GM12878 (cell line): ENCODE measurements at regions not wholly inside any gene's neighbourhood (a gene's known extent, or its start where the extent isn't known, plus 50 kb on each side); places are given as distances from the start of the nearest gene placed in this dataset.
A peak's percentile ranks its signal among the peaks of the same experiment; 100 is the strongest.

Experiments
- ATAC-seq: fragments of 200-7000 bp; cut with Tn5 transposase; 3 replicates; pipeline ENCODE4 v1.9.1; 2020; ENCODE audit warnings: mild to moderate bottlenecking, moderate library complexity
- BruUV-seq: library from RNA; stranded (reverse); fragments of 400-500 nt; replicated peaks from 2 replicates; lab custom pipeline; 2021; lab: Mats Ljungman, UMichigan
- CTCF ChIA-PET: fragments of 300-600 bp; sonication (Branson Sonifier 250); formaldehyde crosslinking; extraction: SDS; loops from one replicate; lab custom pipeline; 2021; ENCODE audit warnings: inconsistent platforms; lab: Yijun Ruan, JAX
- POLR2A ChIA-PET: fragments of 350-600 bp; formaldehyde crosslinking; extraction: SDS; loops from one replicate; lab custom pipeline; 2021; ENCODE audit warnings: inconsistent platforms; lab: Charles Lee
- RAD21 ChIA-PET: fragments of 300-600 bp; sonication (Branson Sonifier 250); formaldehyde crosslinking; loops from one replicate; lab custom pipeline; 2023; ENCODE audit warnings: antibody characterized with exemption; ENCODE audit not compliant: unreplicated experiment; lab: Charles Lee
- SMC1A ChIA-PET: fragments of 300-600 bp; sonication (Branson Sonifier 250); formaldehyde crosslinking; loops from one replicate; lab custom pipeline; 2023; ENCODE audit not compliant: unreplicated experiment, uncharacterized antibody; lab: Charles Lee
- DNase-seq: peaks from one replicate; pipeline ENCODE4 v3.0.0-alpha.2; 2011; ENCODE audit warnings: low read depth, low spot score
- FAIRE-seq: peaks from 3 replicates; lab custom pipeline; 2011; peaks lifted over from hg19 to GRCh38; lab: Jason Lieb, UNC
- H2AFZ ChIP-seq: 2 replicates; pipeline ENCODE4 v1.6.0; 2011; ENCODE audit warnings: low read depth, low read length, control low read depth; ENCODE audit not compliant: control insufficient read depth
- H3K27ac ChIP-seq: 2 replicates; pipeline ENCODE4 v1.5.1; 2011; ENCODE audit warnings: control low read depth; ENCODE audit not compliant: control insufficient read depth, insufficient read depth
- H3K27me3 ChIP-seq, 2 experiments: replicated peaks in 1 of 2; 2 replicates each; pipeline versions ENCODE4 v1.6.0 to v1.6.1; 2011; ENCODE audit warnings: low read length in 1 of 2; ENCODE audit not compliant: control insufficient read depth in 2 of 2, insufficient read depth in 2 of 2
- H3K36me3 ChIP-seq, 2 experiments: 2 replicates each; pipeline ENCODE4 v1.5.1; 2011; ENCODE audit warnings: low read length in 1 of 2; ENCODE audit not compliant: control insufficient read depth in 2 of 2, insufficient read depth in 2 of 2
- H3K4me1 ChIP-seq: 2 replicates; pipeline ENCODE4 v1.6.1; 2011; ENCODE audit warnings: mild to moderate bottlenecking, low read length, moderate library complexity, mixed read lengths; ENCODE audit not compliant: control insufficient read depth, insufficient read depth
- H3K4me2 ChIP-seq: 2 replicates; pipeline ENCODE4 v1.6.0; 2011; ENCODE audit warnings: control low read depth; ENCODE audit not compliant: control insufficient read depth, insufficient read depth
- H3K4me3 ChIP-seq: fragments of 200-600 bp; sonication (generic); 2 replicates; pipeline ENCODE4 v1.5.1; 2016
- H3K79me2 ChIP-seq: 2 replicates; pipeline ENCODE4 v1.6.0; 2011; ENCODE audit warnings: low read length; ENCODE audit not compliant: control insufficient read depth, insufficient read depth
- H3K9ac ChIP-seq: 2 replicates; pipeline ENCODE4 v1.8.0; 2011; ENCODE audit warnings: low read length, control low read depth, mixed read lengths; ENCODE audit not compliant: control insufficient read depth, insufficient read depth
- H3K9me3 ChIP-seq: replicated peaks from 3 replicates; pipeline ENCODE4 v1.5.1; 2011; ENCODE audit warnings: mild to moderate bottlenecking, low read length; ENCODE audit not compliant: control insufficient read depth, insufficient read depth
- H4K20me1 ChIP-seq: 2 replicates; pipeline ENCODE4 v1.6.0; 2011; ENCODE audit not compliant: control insufficient read depth, insufficient read depth
- ASH2L ChIP-seq: fragments of 300-600, 200-600 bp; sonication (generic); IDR thresholded peaks from 2 replicates; pipeline ENCODE4 v1.6.1; 2017; ENCODE audit warnings: low read depth, mild to moderate bottlenecking, borderline replicate concordance
- BCL11A ChIP-seq: IDR thresholded peaks from 2 replicates; pipeline ENCODE4 v1.6.1; 2011; ENCODE audit warnings: low read depth, low read length
- CBFB ChIP-seq: IDR thresholded peaks from 2 replicates; pipeline ENCODE4 v1.6.1; 2016; ENCODE audit warnings: antibody characterized with exemption, low read depth
- CBX5 ChIP-seq: sonication (generic); IDR thresholded peaks from 2 replicates; pipeline ENCODE4 v1.6.1; 2016; ENCODE audit warnings: low read depth, moderate library complexity, mild to moderate bottlenecking, inconsistent platforms
- CHD2 ChIP-seq: IDR thresholded peaks from 2 replicates; pipeline ENCODE4 v1.6.1; 2011; ENCODE audit warnings: low read depth, low read length, improper control_type of control experiment, borderline replicate concordance
- CTCF ChIP-seq, 3 experiments: IDR thresholded peaks in 2 of 3; conservative IDR thresholded peaks in 1 of 3; 2 replicates each; pipeline ENCODE4 v1.5.1; 2011; ENCODE audit warnings: low read depth in 3 of 3, low read length in 3 of 3, mild to moderate bottlenecking in 3 of 3, control low read depth in 2 of 3, moderate library complexity in 2 of 3, inconsistent platforms in 1 of 3, mixed read lengths in 1 of 3; ENCODE audit not compliant: control insufficient read depth in 2 of 3, insufficient read depth in 1 of 3; ENCODE audit errors: extremely low read depth in 1 of 3
- EED ChIP-seq: sonication (generic); IDR thresholded peaks from 2 replicates; pipeline ENCODE4 v1.6.1; 2016; ENCODE audit warnings: antibody characterized with exemption, low read depth
- ETV6 ChIP-seq, 2 experiments: fragments of 450-650 bp in 1 of 2; IDR thresholded peaks in 1 of 2; conservative IDR thresholded peaks in 1 of 2; 2 replicates each; pipeline ENCODE4 v1.6.1; 2014; ENCODE audit warnings: antibody characterized with exemption in 1 of 2, borderline replicate concordance in 1 of 2, low read depth in 1 of 2, mild to moderate bottlenecking in 1 of 2, moderate library complexity in 1 of 2
- FOS ChIP-seq: IDR thresholded peaks from 3 replicates; pipeline ENCODE4 v1.6.1; 2011; ENCODE audit warnings: borderline replicate concordance; ENCODE audit not compliant: insufficient read length; ENCODE audit errors: extremely low read depth
- GABPA ChIP-seq: IDR thresholded peaks from 2 replicates; pipeline ENCODE4 v1.6.1; 2014; ENCODE audit warnings: antibody characterized with exemption, low read depth, mild to moderate bottlenecking, inconsistent platforms
- HDAC2 ChIP-seq: fragments of 200-600 bp; sonication (generic); IDR thresholded peaks from 2 replicates; pipeline ENCODE4 v1.6.1; 2017
- IKZF1 ChIP-seq: fragments of 450-650 bp; conservative IDR thresholded peaks from 2 replicates; pipeline ENCODE4 v1.6.1; 2017; ENCODE audit warnings: antibody characterized with exemption, mild to moderate bottlenecking
- MEF2A ChIP-seq: IDR thresholded peaks from 2 replicates; pipeline ENCODE4 v1.6.1; 2011; ENCODE audit warnings: low read depth, mild to moderate bottlenecking, low read length, moderate library complexity; ENCODE audit not compliant: insufficient read depth
- MLLT1 ChIP-seq: fragments of 450-650 bp; IDR thresholded peaks from 2 replicates; pipeline ENCODE4 v1.6.1; 2016; ENCODE audit warnings: mild to moderate bottlenecking
- NFIC ChIP-seq: IDR thresholded peaks from 2 replicates; pipeline ENCODE4 v1.6.1; 2012; ENCODE audit warnings: low read depth, mild to moderate bottlenecking, inconsistent platforms, low read length, moderate library complexity
- NR2F1 ChIP-seq: fragments of 450-650 bp; conservative IDR thresholded peaks from 2 replicates; pipeline ENCODE4 v1.6.1; 2017; ENCODE audit warnings: mild to moderate bottlenecking
- PAX5 ChIP-seq: IDR thresholded peaks from 2 replicates; pipeline ENCODE4 v1.6.1; 2011; ENCODE audit warnings: low read depth, low read length, borderline replicate concordance
- PML ChIP-seq: IDR thresholded peaks from 2 replicates; pipeline ENCODE4 v1.6.1; 2012; ENCODE audit warnings: low read length, inconsistent platforms
- RUNX3 ChIP-seq: IDR thresholded peaks from 2 replicates; pipeline ENCODE4 v1.6.1; 2012; ENCODE audit warnings: low read length, inconsistent platforms
- SREBF1 ChIP-seq: IDR thresholded peaks from 2 replicates; pipeline ENCODE4 v1.6.1; 2012; ENCODE audit warnings: mild to moderate bottlenecking, low read length
- ZSCAN29 ChIP-seq: fragments of 450-650 bp; IDR thresholded peaks from 2 replicates; pipeline ENCODE4 v1.6.1; 2017; ENCODE audit warnings: mild to moderate bottlenecking, moderate library complexity
- WGBS: methylation state at CpG from one replicate; pipeline ENCODE4 v1.1.6; 2016; ENCODE audit warnings: low lambda C conversion rate; ENCODE audit not compliant: insufficient replicate concordance, insufficient coverage; ENCODE audit errors: missing lambda C conversion rate; 5-methylcytosine and 5-hydroxymethylcytosine counted together
- in situ Hi-C: fragments of 300-500 bp; cut with MboI; formaldehyde crosslinking; loops from 9 replicates; pipeline ENCODE4 v1.14.3; 2018; ENCODE audit warnings: mixed read lengths
- intact Hi-C: fragments of 100-400 bp; cut with micrococcal nuclease; formaldehyde crosslinking; loops from one replicate; pipeline ENCODE4 v1.14.2; 2022; ENCODE audit not compliant: unreplicated experiment

DNA sequence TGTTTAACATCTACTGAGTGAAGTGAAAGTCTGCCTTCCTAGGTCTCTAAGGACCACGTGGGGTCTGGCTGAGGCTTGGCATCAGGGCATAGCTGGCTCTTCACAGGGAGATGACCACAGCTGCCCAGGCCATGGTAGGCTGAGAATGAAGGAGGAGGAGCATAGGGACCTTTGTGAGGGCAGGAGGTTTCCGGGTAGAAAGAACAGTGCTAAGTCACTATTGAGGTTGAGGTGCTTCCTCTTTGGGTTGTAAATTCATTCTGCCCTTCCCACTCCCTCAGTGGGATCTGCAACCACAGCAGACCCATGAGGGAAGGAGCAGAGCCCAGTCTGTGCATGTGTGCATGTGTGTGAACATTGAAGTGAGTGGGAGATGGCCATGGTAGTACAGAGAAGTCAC is 909.6 kb downstream of the VRK1 start (continued):
- no peak for TF ChIP-seq BCL11A

- in situ Hi-C loops = loop anchor here (10.0 kb wide), 1 partner anchor 1557 kb away; no protein-coding TSS in a partner anchor
- Histone ChIP-seq H3K27ac (no peak overlapping the region), H3K4me1 (peaks cover 7% of the 10 kb centered on the region), H3K9ac (no peak overlapping the region), H3K36me3 (no peaks in the 10 kb centered on the region), H3K79me2 (no peaks in the 10 kb centered on the region), H3K4me3 (no peak overlapping the region), H3K9me3 (no peaks in the 10 kb centered on the region), H2AFZ (no peak overlapping the region), H3K27me3 (no peaks in the 10 kb centered on the region), H3K4me2 (no peak overlapping the region), H4K20me1 (no peaks in the 10 kb centered on the region)
- ChIA-PET RAD21 (interaction anchor here (0.8 to 1.6 kb wide), 6 partner anchors 10 to 1561 kb away, joined by 3 to 5 read pairs (median 3); no protein-coding TSS in a partner anchor), POLR2A (no interaction called here), CTCF (interaction anchor here (1.0 to 2.9 kb wide), 7 partner anchors 14 to 1708 kb away, joined by 3 to 11 read pairs (median 3); no protein-coding TSS in a partner anchor), SMC1A (interaction anchor here (0.7 to 2.5 kb wide), 2 partner anchors 10 to 74 kb away, joined by 3 to 9 read pairs; no protein-coding TSS in a partner anchor)
- no TSS peak for BruUV-seq
- peak; percentile 77 for ATAC-seq
- FAIRE-seq = no peak
- 1% methylated on average over 6 of the region's 6 CpGs for WGBS
- peak; percentile 40 for DNase-seq
- intact Hi-C loops = loop anchor here (5.0 to 10.0 kb wide), 3 partner anchors 70 to 293 kb away; no protein-coding TSS in a partner anchor
- TF ChIP-seq HDAC2 = no peak
- no peak for TF ChIP-seq GABPA
- 0 out of 2 replicates have a peak, but pooled peaks have one; percentile 17 for TF ChIP-seq MEF2A
- TF ChIP-seq CBX5 = 0 out of 2 replicates have a peak, but pooled peaks have one; percentile 26
- no peak for TF ChIP-seq SREBF1
- 0 out of 2 replicates have a peak, but pooled peaks have one; percentile 19 for TF ChIP-seq MLLT1
- TF ChIP-seq FOS = no peak
- TF ChIP-seq CTCF (IDR thresholded peaks at IDR 0.05 in 2 of 3, conservative IDR thresholded peaks at IDR 0.05 in 1 of 3; ENCODE audit: control insufficient read depth in 2 of 3, extremely low read depth in 1 of 3, insufficient read depth in 1 of 3, low read depth in 3 of 3, low read length in 3 of 3) = peak; percentile 2 to 17 (median 9); a peak in 1 of 6 replicates
- peak; percentile 44; the same call in 1 of the 2 replicates for TF ChIP-seq PAX5
- TF ChIP-seq NR2F1 = peak; percentile 70
- peak; percentile 69; the same call in 1 of the 2 replicates for TF ChIP-seq CBFB
- TF ChIP-seq CHD2 = 0 out of 2 replicates have a peak, but pooled peaks have one; percentile 16
- no peak for TF ChIP-seq ASH2L
- TF ChIP-seq EED = peak; percentile 80
- TF ChIP-seq ETV6 (conservative IDR thresholded peaks at IDR 0.05 in 1 of 2, IDR thresholded peaks at IDR 0.05 in 1 of 2; ENCODE audit: borderline replicate concordance in 1 of 2, low read depth in 1 of 2) = peak in 1 of 2 experiments; percentile 52; a peak in 1 of 4 replicates
- no peak for TF ChIP-seq ZSCAN29
- 0 out of 2 replicates have a peak, but pooled peaks have one; percentile 49 for TF ChIP-seq NFIC
- TF ChIP-seq IKZF1 = peak; percentile 56; the same call in 1 of the 2 replicates
- no peak for TF ChIP-seq PML
- peak; percentile 93 for TF ChIP-seq RUNX3
Measured at GRCh38 chr14:97707603-97708002, 910.4 kb downstream of the VRK1 start.
